Hepatocyte (in vitro differentiated cells): ENCODE measurements at regions not wholly inside any gene's neighbourhood (a gene's known extent, or its start where the extent isn't known, plus 50 kb on each side); places are given as distances from the start of the nearest gene placed in this dataset.

Experiments used
- DNase-seq: peaks from one replicate; pipeline ENCODE4 v3.0.0-alpha.2; 2016; ENCODE audit warnings: low spot score
- H2AFZ ChIP-seq: fragments of 200-600 bp; sonication (generic); 2 replicates; pipeline ENCODE4 v1.6.0; 2016; ENCODE audit warnings: antibody characterized with exemption, mild to moderate bottlenecking
- H3K27ac ChIP-seq: fragments of 200-600 bp; sonication (generic); 2 replicates; pipeline ENCODE4 v1.5.1; 2016; ENCODE audit warnings: mild to moderate bottlenecking
- H3K27me3 ChIP-seq: fragments of 200-600 bp; sonication (generic); 2 replicates; pipeline ENCODE4 v1.6.1; 2016
- H3K36me3 ChIP-seq: fragments of 200-600 bp; sonication (generic); replicated peaks from 2 replicates; pipeline ENCODE4 v1.5.1; 2016; ENCODE audit warnings: low read depth; ENCODE audit not compliant: insufficient read depth
- H3K4me1 ChIP-seq: fragments of 200-600 bp; sonication (generic); 2 replicates; pipeline ENCODE4 v1.5.1; 2016; ENCODE audit warnings: mild to moderate bottlenecking, moderate library complexity; ENCODE audit not compliant: insufficient read depth
- H3K4me2 ChIP-seq: fragments of 200-600 bp; sonication (generic); 2 replicates; pipeline ENCODE4 v1.6.0; 2016
- H3K4me3 ChIP-seq: fragments of 200-600 bp; sonication (generic); 2 replicates; pipeline ENCODE4 v1.5.1; 2016; ENCODE audit warnings: mild to moderate bottlenecking
- H3K79me2 ChIP-seq: fragments of 200-600 bp; sonication (generic); 2 replicates; pipeline ENCODE4 v1.6.0; 2017; ENCODE audit warnings: mild to moderate bottlenecking
- H3K9me2 ChIP-seq: fragments of 200-600 bp; sonication (generic); replicated peaks from 2 replicates; pipeline ENCODE4 v1.6.0; 2017; ENCODE audit warnings: mild to moderate bottlenecking; ENCODE audit not compliant: insufficient read depth
- H3K9me3 ChIP-seq: fragments of 200-600 bp; sonication (generic); 2 replicates; pipeline ENCODE4 v1.5.1; 2016; ENCODE audit warnings: low read depth, mild to moderate bottlenecking
- H4K20me1 ChIP-seq: fragments of 200-600 bp; sonication (generic); 2 replicates; pipeline ENCODE4 v1.6.0; 2016; ENCODE audit warnings: mild to moderate bottlenecking; ENCODE audit not compliant: insufficient read depth, poor library complexity, severe bottlenecking
- EZH2 ChIP-seq: fragments of 200-600 bp; sonication (generic); IDR thresholded peaks from 2 replicates; pipeline ENCODE4 v1.6.1; 2016; ENCODE audit warnings: antibody characterized with exemption, mild to moderate bottlenecking, borderline replicate concordance
- EZH2phosphoT487 ChIP-seq: fragments of 200-600 bp; sonication (generic); IDR thresholded peaks from one replicate; pipeline ENCODE4 v1.6.1; 2018; ENCODE audit warnings: antibody characterized with exemption, mild to moderate bottlenecking, low read depth, moderate library complexity; ENCODE audit not compliant: unreplicated experiment, severe bottlenecking
- WGBS: methylation state at CpG from one replicate; pipeline ENCODE4 v1.1.6; 2016; ENCODE audit warnings: low lambda C conversion rate; ENCODE audit errors: missing lambda C conversion rate; 5-methylcytosine and 5-hydroxymethylcytosine counted together
- TF ChIP-seq, protein P1 (sequence below): fragments of 200-600 bp; sonication (generic); IDR thresholded peaks from 2 replicates; pipeline ENCODE4 v1.5.1; 2016; ENCODE audit warnings: antibody characterized with exemption, mild to moderate bottlenecking; ENCODE audit not compliant: poor library complexity

DNA sequence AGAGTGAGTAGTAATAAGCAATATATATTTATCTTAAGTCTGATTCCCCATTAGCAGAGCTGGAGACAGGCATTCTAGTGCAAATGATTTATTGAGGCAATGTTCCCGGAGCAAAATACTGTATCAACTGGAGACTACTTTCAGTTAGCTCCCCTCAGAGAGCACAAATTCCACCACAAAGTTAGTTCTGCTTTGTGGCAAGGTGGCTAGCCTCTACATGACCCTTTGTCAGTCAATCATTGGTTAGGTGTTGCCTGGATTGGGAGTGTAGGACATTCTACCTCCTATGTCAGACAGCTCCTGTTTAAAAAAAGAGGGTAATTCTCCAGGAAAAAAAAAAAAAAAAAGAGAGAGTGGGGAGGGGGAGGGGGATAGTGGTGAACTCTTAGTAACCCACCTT is 402.2 kb downstream of the NR4A2 start:
- WGBS: 61% methylated on average over 1 of the region's 1 CpG
- no peaks in the 10 kb centered on the region for H3K27me3 ChIP-seq
- H3K9me2 ChIP-seq: no peaks in the 10 kb centered on the region
- no peaks in the 10 kb centered on the region for H3K4me1 ChIP-seq
- no peaks in the 10 kb centered on the region for H3K9me3 ChIP-seq
- no peak overlapping the region for H3K4me2 ChIP-seq
- DNase-seq: no peak
- TF ChIP-seq, protein P1, sequence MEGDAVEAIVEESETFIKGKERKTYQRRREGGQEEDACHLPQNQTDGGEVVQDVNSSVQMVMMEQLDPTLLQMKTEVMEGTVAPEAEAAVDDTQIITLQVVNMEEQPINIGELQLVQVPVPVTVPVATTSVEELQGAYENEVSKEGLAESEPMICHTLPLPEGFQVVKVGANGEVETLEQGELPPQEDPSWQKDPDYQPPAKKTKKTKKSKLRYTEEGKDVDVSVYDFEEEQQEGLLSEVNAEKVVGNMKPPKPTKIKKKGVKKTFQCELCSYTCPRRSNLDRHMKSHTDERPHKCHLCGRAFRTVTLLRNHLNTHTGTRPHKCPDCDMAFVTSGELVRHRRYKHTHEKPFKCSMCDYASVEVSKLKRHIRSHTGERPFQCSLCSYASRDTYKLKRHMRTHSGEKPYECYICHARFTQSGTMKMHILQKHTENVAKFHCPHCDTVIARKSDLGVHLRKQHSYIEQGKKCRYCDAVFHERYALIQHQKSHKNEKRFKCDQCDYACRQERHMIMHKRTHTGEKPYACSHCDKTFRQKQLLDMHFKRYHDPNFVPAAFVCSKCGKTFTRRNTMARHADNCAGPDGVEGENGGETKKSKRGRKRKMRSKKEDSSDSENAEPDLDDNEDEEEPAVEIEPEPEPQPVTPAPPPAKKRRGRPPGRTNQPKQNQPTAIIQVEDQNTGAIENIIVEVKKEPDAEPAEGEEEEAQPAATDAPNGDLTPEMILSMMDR: no peak
- TF ChIP-seq EZH2: no peak
- no peak for TF ChIP-seq EZH2phosphoT487
- H3K4me3 ChIP-seq: no peak overlapping the region
- no peak overlapping the region for H3K27ac ChIP-seq
- no peak overlapping the region for H2AFZ ChIP-seq
- no peaks in the 10 kb centered on the region for H3K36me3 ChIP-seq
- H4K20me1 ChIP-seq: no peaks in the 10 kb centered on the region
- H3K79me2 ChIP-seq: no peaks in the 10 kb centered on the region

DNA sequence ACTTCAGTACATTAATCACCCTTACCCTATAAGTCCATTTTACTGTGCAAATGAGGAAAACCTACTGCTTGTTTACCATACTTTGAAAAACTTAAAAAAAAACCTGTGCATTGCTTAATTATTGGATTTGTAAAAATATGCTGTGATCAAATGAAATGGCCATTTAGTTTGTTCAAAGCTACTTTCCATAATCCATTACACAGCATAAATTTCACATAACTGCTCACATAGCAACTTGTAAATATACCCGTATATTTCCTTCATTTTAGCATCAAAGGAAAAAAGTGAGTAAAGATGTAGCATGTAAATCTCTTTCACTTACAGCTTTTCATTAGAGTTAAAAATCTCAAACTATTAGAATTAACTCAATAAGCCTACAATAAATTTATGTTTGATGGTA is 415.1 kb downstream of the NR4A2 start:
- DNase-seq: no peak
- no peak overlapping the region for H2AFZ ChIP-seq
- H3K4me2 ChIP-seq: no peak overlapping the region
- no peaks in the 10 kb centered on the region for H3K4me1 ChIP-seq
- 88% methylated on average over 1 of the region's 1 CpG for WGBS
- TF ChIP-seq, protein P1: no peak
- TF ChIP-seq EZH2 (no peak), EZH2phosphoT487 (no peak)
- H3K9me3 ChIP-seq: no peaks in the 10 kb centered on the region
- H3K9me2 ChIP-seq: no peaks in the 10 kb centered on the region
- no peaks in the 10 kb centered on the region for H3K36me3 ChIP-seq
- no peaks in the 10 kb centered on the region for H3K27me3 ChIP-seq
- H3K27ac ChIP-seq: no peak overlapping the region
- no peaks in the 10 kb centered on the region for H3K79me2 ChIP-seq
- H3K4me3 ChIP-seq: no peak overlapping the region
- H4K20me1 ChIP-seq: no peaks in the 10 kb centered on the region

DNA sequence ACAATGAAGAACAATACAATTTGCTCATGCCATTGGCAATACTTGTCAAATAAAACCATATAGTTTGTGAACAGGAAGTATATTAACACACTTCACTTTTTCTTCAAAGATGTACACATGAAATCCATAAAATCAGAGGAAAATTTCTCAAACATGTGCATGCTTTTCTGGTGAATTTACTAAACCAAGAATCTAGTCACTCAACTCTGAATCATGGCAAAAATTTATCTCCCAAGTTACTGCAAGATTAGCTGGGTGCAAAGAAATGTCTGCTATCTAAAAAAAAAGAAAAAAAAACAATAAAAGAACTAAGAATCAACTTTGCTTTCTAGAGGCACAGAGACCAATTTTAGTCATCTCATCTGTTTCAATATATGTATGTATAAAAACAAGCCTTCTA is 419.2 kb downstream of the NR4A2 start:
- Histone ChIP-seq H3K79me2 (no peaks in the 10 kb centered on the region), H2AFZ (no peak overlapping the region), H3K36me3 (no peaks in the 10 kb centered on the region), H3K27ac (no peak overlapping the region), H4K20me1 (no peaks in the 10 kb centered on the region), H3K4me2 (no peak overlapping the region), H3K9me2 (no peaks in the 10 kb centered on the region), H3K4me3 (no peak overlapping the region), H3K27me3 (no peaks in the 10 kb centered on the region), H3K4me1 (no peaks in the 10 kb centered on the region), H3K9me3 (no peaks in the 10 kb centered on the region)
- TF ChIP-seq, protein P1: no peak
- TF ChIP-seq EZH2phosphoT487: no peak
- TF ChIP-seq EZH2: no peak
- DNase-seq: no peak

DNA sequence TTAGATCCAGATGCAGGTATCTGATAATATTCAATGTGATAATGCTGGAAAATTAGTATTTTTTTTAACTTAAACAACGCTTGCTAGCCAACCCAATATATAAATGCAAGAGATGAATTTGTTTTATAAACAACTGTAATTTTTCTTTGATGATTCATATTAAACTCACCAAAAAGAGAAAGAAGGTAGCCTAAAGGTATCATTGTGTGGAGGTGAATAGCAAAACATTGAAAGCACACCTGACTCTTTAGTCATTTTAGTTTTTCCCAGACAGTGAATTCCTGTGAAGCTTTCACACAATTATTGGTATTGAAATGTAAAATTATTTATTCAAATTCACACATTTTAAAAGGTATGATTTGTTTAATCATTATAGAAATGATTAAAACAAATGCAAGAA is 424.0 kb downstream of the NR4A2 start:
- H3K27me3 ChIP-seq: no peaks in the 10 kb centered on the region
- DNase-seq: no peak
- no peaks in the 10 kb centered on the region for H4K20me1 ChIP-seq
- H3K4me1 ChIP-seq: no peaks in the 10 kb centered on the region
- H3K4me2 ChIP-seq: no peak overlapping the region
- no peak overlapping the region for H3K27ac ChIP-seq
- no peaks in the 10 kb centered on the region for H3K36me3 ChIP-seq
- no peaks in the 10 kb centered on the region for H3K9me3 ChIP-seq
- no peak overlapping the region for H3K4me3 ChIP-seq
- no peaks in the 10 kb centered on the region for H3K9me2 ChIP-seq
- no peaks in the 10 kb centered on the region for H3K79me2 ChIP-seq
- H2AFZ ChIP-seq: no peak overlapping the region
- TF ChIP-seq EZH2phosphoT487 (no peak), EZH2 (no peak)
- TF ChIP-seq, protein P1: no peak
- 84% methylated on average over 1 of the region's 1 CpG for WGBS
